WTC11 (cell line): ENCODE measurements at regions not wholly inside any gene's neighbourhood (a gene's known extent, or its start where the extent isn't known, plus 50 kb on each side); places are given as distances from the start of the nearest gene placed in this dataset.

Experiments used
- ATAC-seq: fragments of 200-7000 bp; cut with Tn5 transposase; 2 replicates; pipeline ENCODE4 v1.10.0; 2021; ENCODE audit warnings: mild to moderate bottlenecking, moderate library complexity
- CTCF ChIA-PET: fragments of 300-600 bp; sonication (Branson Sonifier 250); formaldehyde crosslinking; loops from one replicate; lab custom pipeline; 2021; ENCODE audit warnings: antibody characterized with exemption; lab: Charles Lee
- POLR2A ChIA-PET: fragments of 350-600 bp; sonication (Branson Sonifier 250); formaldehyde crosslinking; loops from one replicate; lab custom pipeline; 2021; ENCODE audit warnings: antibody characterized with exemption; lab: Charles Lee
- DNase-seq: peaks from one replicate; pipeline ENCODE4 v3.0.0; 2021; ENCODE audit warnings: low spot score
- H3K27ac Mint-ChIP-seq: 2 replicates; pipeline ENCODE4 v1.8.0; 2021; ENCODE audit warnings: mixed read lengths
- H3K27me3 Mint-ChIP-seq: 2 replicates; pipeline ENCODE4 v1.8.0; 2021; ENCODE audit warnings: low read depth, mild to moderate bottlenecking, moderate library complexity, mixed read lengths
- H3K36me3 Mint-ChIP-seq: 2 replicates; pipeline ENCODE4 v1.8.0; 2021; ENCODE audit warnings: mixed read lengths
- H3K4me1 Mint-ChIP-seq: 2 replicates; pipeline ENCODE4 v1.8.0; 2022; ENCODE audit warnings: mixed read lengths
- H3K4me3 Mint-ChIP-seq: 2 replicates; pipeline ENCODE4 v1.8.0; 2021; ENCODE audit warnings: mild to moderate bottlenecking, moderate library complexity, mixed read lengths
- H3K9me3 Mint-ChIP-seq: 2 replicates; pipeline ENCODE4 v1.8.0; 2021; ENCODE audit warnings: mixed read lengths
- ATF2 ChIP-seq: sonication (generic); formaldehyde crosslinking; IDR thresholded peaks from 2 replicates; pipeline ENCODE4 v1.8.1; 2022; ENCODE audit warnings: low read depth, missing genetic modification reagents, borderline replicate concordance
- ATF6 ChIP-seq: sonication (generic); formaldehyde crosslinking; IDR thresholded peaks from 2 replicates; pipeline ENCODE4 v1.8.1; 2023; ENCODE audit warnings: mild to moderate bottlenecking, missing genetic modification reagents
- CREB1 ChIP-seq: sonication (generic); formaldehyde crosslinking; IDR thresholded peaks from 2 replicates; pipeline ENCODE4 v1.8.0; 2023; ENCODE audit warnings: mild to moderate bottlenecking, missing genetic modification reagents
- ETV6 ChIP-seq: sonication (generic); formaldehyde crosslinking; IDR thresholded peaks from 2 replicates; pipeline ENCODE4 v1.8.1; 2022; ENCODE audit warnings: mild to moderate bottlenecking, missing genetic modification reagents
- FOXK1 ChIP-seq: sonication (generic); formaldehyde crosslinking; IDR thresholded peaks from 2 replicates; pipeline ENCODE4 v1.8.0; 2022; ENCODE audit warnings: mild to moderate bottlenecking, moderate library complexity, missing genetic modification reagents
- FOXP1 ChIP-seq: sonication (generic); formaldehyde crosslinking; IDR thresholded peaks from 2 replicates; pipeline ENCODE4 v1.8.0; 2022; ENCODE audit warnings: missing genetic modification reagents, mild to moderate bottlenecking, moderate library complexity, borderline replicate concordance
- FOXP4 ChIP-seq: sonication (generic); formaldehyde crosslinking; IDR thresholded peaks from 2 replicates; pipeline ENCODE4 v1.8.0; 2022; ENCODE audit warnings: mild to moderate bottlenecking, missing genetic modification reagents
- GRHL2 ChIP-seq: fragments of 250-450 bp; sonication (Bioruptor Pico); IDR thresholded peaks from 2 replicates; pipeline ENCODE4 v1.8.0; 2022; ENCODE audit warnings: mild to moderate bottlenecking, moderate library complexity; ENCODE audit not compliant: insufficient replicate concordance, severe bottlenecking
- HMGXB4 ChIP-seq: sonication (generic); formaldehyde crosslinking; IDR thresholded peaks from 2 replicates; pipeline ENCODE4 v1.8.1; 2023; ENCODE audit warnings: mild to moderate bottlenecking, moderate library complexity, missing genetic modification reagents
- IRF1 ChIP-seq: sonication (generic); formaldehyde crosslinking; IDR thresholded peaks from 2 replicates; pipeline ENCODE4 v1.8.0; 2023; ENCODE audit warnings: missing genetic modification reagents
- JUN ChIP-seq: sonication (generic); formaldehyde crosslinking; IDR thresholded peaks from 2 replicates; pipeline ENCODE4 v1.8.0; 2023; ENCODE audit warnings: mild to moderate bottlenecking, missing genetic modification reagents
- NR2C2 ChIP-seq: sonication (generic); formaldehyde crosslinking; IDR thresholded peaks from 2 replicates; pipeline ENCODE4 v1.8.0; 2022; ENCODE audit warnings: mild to moderate bottlenecking, missing genetic modification reagents
- PRDM15 ChIP-seq: sonication (generic); formaldehyde crosslinking; IDR thresholded peaks from 2 replicates; pipeline ENCODE4 v1.8.0; 2022; ENCODE audit warnings: missing genetic modification reagents
- RORB ChIP-seq: fragments of 250-450 bp; sonication (Bioruptor Pico); IDR thresholded peaks from 2 replicates; pipeline ENCODE4 v1.9.0; 2021; ENCODE audit warnings: mild to moderate bottlenecking
- SMAD3 ChIP-seq: sonication (generic); formaldehyde crosslinking; IDR thresholded peaks from 2 replicates; pipeline ENCODE4 v1.8.0; 2022; ENCODE audit warnings: missing genetic modification reagents, mild to moderate bottlenecking, borderline replicate concordance
- TEAD4 ChIP-seq: sonication (generic); formaldehyde crosslinking; IDR thresholded peaks from 2 replicates; pipeline ENCODE4 v1.8.0; 2022; ENCODE audit warnings: mild to moderate bottlenecking, missing genetic modification reagents
- ZBTB43 ChIP-seq: sonication (generic); formaldehyde crosslinking; IDR thresholded peaks from 2 replicates; pipeline ENCODE4 v1.8.1; 2023; ENCODE audit warnings: mild to moderate bottlenecking, missing genetic modification reagents
- ZMAT4 ChIP-seq: fragments of 250-450 bp; sonication (Bioruptor Pico); IDR thresholded peaks from 2 replicates; pipeline ENCODE4 v1.9.0; 2021; ENCODE audit warnings: mild to moderate bottlenecking
- ZNF232 ChIP-seq: sonication (generic); formaldehyde crosslinking; IDR thresholded peaks from 2 replicates; pipeline ENCODE4 v1.8.0; 2022; ENCODE audit warnings: mild to moderate bottlenecking, missing genetic modification reagents
- ZNF263 ChIP-seq: sonication (generic); formaldehyde crosslinking; IDR thresholded peaks from 2 replicates; pipeline ENCODE4 v1.8.1; 2022; ENCODE audit warnings: low read depth, mild to moderate bottlenecking, moderate library complexity, missing genetic modification reagents
- ZNF423 ChIP-seq: fragments of 250-450 bp; sonication (Bioruptor Pico); IDR thresholded peaks from 2 replicates; pipeline ENCODE4 v2.1.2; 2022; ENCODE audit warnings: mild to moderate bottlenecking, moderate library complexity

- TF ChIP-seq PRDM15 (CRISPR knock-in tag) (no peak), NR2C2 (CRISPR knock-in tag) (no peak), IRF1 (CRISPR knock-in tag) (no peak)
Observed at GRCh38 chr2:147718831-147719230, 126.0 kb upstream of the ACVR2A start (continued).

- 0 out of 2 replicates have a peak, but pooled peaks cover 3% of the 10 kb centered on the region for H3K4me1 Mint-ChIP-seq
- ATAC-seq = no peak
- H3K9me3 Mint-ChIP-seq = no peaks in the 10 kb centered on the region
- no peak overlapping the region for H3K4me3 Mint-ChIP-seq
- ChIA-PET CTCF (no interaction called here), POLR2A (no interaction called here)
- H3K27me3 Mint-ChIP-seq = no peaks in the 10 kb centered on the region
- H3K27ac Mint-ChIP-seq = no peak overlapping the region
- no peaks in the 10 kb centered on the region for H3K36me3 Mint-ChIP-seq
- TF ChIP-seq HMGXB4 = no peak
- no peak for TF ChIP-seq FOXP1 (CRISPR knock-in tag)
- TF ChIP-seq ZMAT4 (CRISPR knock-in tag) = no peak
- TF ChIP-seq JUN (CRISPR knock-in tag) = no peak
- no peak for TF ChIP-seq ZNF263
- TF ChIP-seq ZNF232 (CRISPR knock-in tag) = no peak
- TF ChIP-seq FOXP4 (CRISPR knock-in tag) = no peak
- no peak for TF ChIP-seq ETV6
- no peak for TF ChIP-seq FOXK1 (CRISPR knock-in tag)
- TF ChIP-seq ATF2 (CRISPR knock-in tag) = no peak
- TF ChIP-seq ATF6 (CRISPR knock-in tag) = no peak
- TF ChIP-seq RORB (CRISPR knock-in tag) = no peak
- no peak for TF ChIP-seq CREB1
- TF ChIP-seq SMAD3 (CRISPR knock-in tag) = no peak
- TF ChIP-seq ZNF423 (CRISPR knock-in tag) = no peak
- no peak for TF ChIP-seq TEAD4
- TF ChIP-seq ZBTB43 (CRISPR knock-in tag) = no peak
- no peak for TF ChIP-seq GRHL2 (CRISPR knock-in tag)
- TF ChIP-seq IRF1 (CRISPR knock-in tag) = no peak
- no peak for DNase-seq
Observed at GRCh38 chr2:147716906-147717305, 127.9 kb upstream of the ACVR2A start.
